Cardiac muscle cell (in vitro differentiated cells and primary cell): ENCODE measurements at regions not wholly inside any gene's neighbourhood (a gene's known extent, or its start where the extent isn't known, plus 50 kb on each side); places are given as distances from the start of the nearest gene placed in this dataset.

Experiments used
- DNase-seq, 2 donors: peaks; one replicate each; pipeline versions ENCODE4 v3.0.0 to v3.0.0-alpha.2; 2010 to 2017; ENCODE audit warnings: low read depth in 1 of 2, low spot score in 1 of 2
- H3K27ac ChIP-seq: fragments of 200-600 bp; sonication (generic); 2 replicates; pipeline ENCODE4 v1.5.1; 2016
- H3K27me3 ChIP-seq: fragments of 200-600 bp; sonication (generic); 2 replicates; pipeline ENCODE4 v1.6.0; 2016; ENCODE audit warnings: control low read depth
- H3K36me3 ChIP-seq: fragments of 200-600 bp; sonication (generic); 2 replicates; pipeline ENCODE4 v1.5.1; 2016; ENCODE audit warnings: control low read depth
- H3K4me1 ChIP-seq: fragments of 200-600 bp; sonication (generic); 2 replicates; pipeline ENCODE4 v1.8.1; 2017; ENCODE audit warnings: low read depth, mild to moderate bottlenecking, mixed run types
- H3K4me3 ChIP-seq: fragments of 200-600 bp; sonication (generic); 2 replicates; pipeline ENCODE4 v1.5.1; 2016; ENCODE audit warnings: mild to moderate bottlenecking
- H3K9me3 ChIP-seq: fragments of 200-600 bp; sonication (generic); 2 replicates; pipeline ENCODE4 v1.5.1; 2017; ENCODE audit warnings: low read depth, mild to moderate bottlenecking, control low read depth
- CTCF ChIP-seq: IDR thresholded peaks from 2 replicates; pipeline ENCODE4 v1.5.1; 2012; ENCODE audit warnings: low read depth, mild to moderate bottlenecking, low read length

- Histone ChIP-seq H3K27ac (no peak overlapping the region), H3K4me3 (no peak overlapping the region), H3K9me3 (no peaks in the 10 kb centered on the region), H3K36me3 (no peaks in the 10 kb centered on the region), H3K27me3 (no peaks in the 10 kb centered on the region), H3K4me1 (peaks cover 11% of the 10 kb centered on the region)
- no peak for DNase-seq
- no peak for TF ChIP-seq CTCF
These were observed 75.9 kb upstream of the SMYD2 start for GRCh38 chr1:214205053-214205452.

GRCh38 chr1:214208460-214208859, 72.5 kb upstream of the SMYD2 start:
- H3K9me3 ChIP-seq = no peaks in the 10 kb centered on the region
- no peak for DNase-seq
- no peak overlapping the region for H3K27ac ChIP-seq
- H3K27me3 ChIP-seq = peaks cover 6% of the 10 kb centered on the region
- H3K4me1 ChIP-seq = peaks cover 14% of the 10 kb centered on the region
- no peak for TF ChIP-seq CTCF
- H3K4me3 ChIP-seq = no peak overlapping the region
- no peaks in the 10 kb centered on the region for H3K36me3 ChIP-seq

- no peak overlapping the region for H3K4me3 ChIP-seq
- DNase-seq = no peak
- H3K9me3 ChIP-seq = no peaks in the 10 kb centered on the region
- no peaks in the 10 kb centered on the region for H3K36me3 ChIP-seq
- peaks cover 6% of the 10 kb centered on the region for H3K27me3 ChIP-seq
- peaks cover 15% of the 10 kb centered on the region for H3K4me1 ChIP-seq
- no peak for TF ChIP-seq CTCF
- peak overlapping the region; percentile 5 for H3K27ac ChIP-seq
These were observed 71.6 kb upstream of the SMYD2 start for GRCh38 chr1:214209260-214209808.

DNA sequence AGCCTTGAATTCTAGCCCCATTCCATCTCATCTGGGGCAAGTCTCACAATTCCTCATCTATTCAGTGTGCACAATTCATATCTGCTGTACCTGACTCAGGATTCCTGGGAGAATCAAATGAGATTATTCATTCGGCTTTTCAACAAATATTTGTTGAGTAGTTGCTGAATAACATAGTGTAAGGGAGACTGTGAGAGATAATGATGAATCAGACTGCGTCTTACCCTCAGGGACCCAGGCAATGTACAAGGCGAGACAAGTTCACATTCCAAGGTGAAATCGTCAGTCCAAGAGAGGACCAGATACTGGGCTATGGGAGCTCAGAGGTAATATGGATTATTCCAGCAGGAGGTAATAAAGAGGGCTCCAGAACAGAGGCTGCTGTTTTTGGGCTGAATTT, 67.8 kb upstream of the SMYD2 start:
- no peaks in the 10 kb centered on the region for H3K36me3 ChIP-seq
- H3K9me3 ChIP-seq = no peaks in the 10 kb centered on the region
- H3K27me3 ChIP-seq = peaks cover 7% of the 10 kb centered on the region
- no peak overlapping the region for H3K27ac ChIP-seq
- no peak for TF ChIP-seq CTCF
- no peak overlapping the region for H3K4me3 ChIP-seq
- no peak for DNase-seq
- peaks cover 21% of the 10 kb centered on the region for H3K4me1 ChIP-seq

GRCh38 chr1:214214851-214215250, 66.1 kb upstream of the SMYD2 start:
- no peak for DNase-seq
- Histone ChIP-seq H3K4me1 (peaks cover 12% of the 10 kb centered on the region), H3K27me3 (peaks cover 13% of the 10 kb centered on the region), H3K27ac (no peak overlapping the region), H3K4me3 (no peak overlapping the region), H3K36me3 (no peaks in the 10 kb centered on the region), H3K9me3 (no peaks in the 10 kb centered on the region)
- TF ChIP-seq CTCF = no peak

- peaks cover 20% of the 10 kb centered on the region for H3K27me3 ChIP-seq
- peaks cover 8% of the 10 kb centered on the region for H3K4me1 ChIP-seq
- H3K4me3 ChIP-seq = no peak overlapping the region
- no peak overlapping the region for H3K27ac ChIP-seq
- no peaks in the 10 kb centered on the region for H3K9me3 ChIP-seq
- no peak for DNase-seq
- TF ChIP-seq CTCF = no peak
- no peaks in the 10 kb centered on the region for H3K36me3 ChIP-seq
These were observed 65.4 kb upstream of the SMYD2 start for GRCh38 chr1:214215583-214215982.
